T-helper 1 cell treated with Interleukin-12 subunit alpha and Interleukin-12 subunit beta and Interleukin-4 antibody, amounts not matched to agents 30 μg/mL and 1 μg/mL, for 36 hours (primary cell): ENCODE measurements at regions not wholly inside any gene's neighbourhood (a gene's known extent, or its start where the extent isn't known, plus 50 kb on each side); places are given as distances from the start of the nearest gene placed in this dataset.
"Not testable (repeated sequence)": the region's sequence is repeated elsewhere in the genome, so short reads cannot be mapped to it uniquely, and the experiment has no call there.

Source experiments
- H3K27ac Mint-ChIP-seq: one replicate; pipeline ENCODE4 v1.8.0; 2021; ENCODE audit warnings: mild to moderate bottlenecking, mixed read lengths
- H3K27me3 Mint-ChIP-seq: one replicate; pipeline ENCODE4 v1.8.0; 2021; ENCODE audit warnings: low read depth, mixed read lengths
- H3K36me3 Mint-ChIP-seq: one replicate; pipeline ENCODE4 v1.8.0; 2021; ENCODE audit warnings: low read depth, mixed read lengths
- H3K4me1 Mint-ChIP-seq: one replicate; pipeline ENCODE4 v1.8.0; 2021; ENCODE audit warnings: low read depth, mixed read lengths
- H3K4me3 Mint-ChIP-seq: one replicate; pipeline ENCODE4 v1.8.0; 2021; ENCODE audit warnings: mild to moderate bottlenecking, moderate library complexity, mixed read lengths
- H3K9me3 Mint-ChIP-seq: one replicate; pipeline ENCODE4 v1.8.0; 2021; ENCODE audit warnings: mixed read lengths

DNA sequence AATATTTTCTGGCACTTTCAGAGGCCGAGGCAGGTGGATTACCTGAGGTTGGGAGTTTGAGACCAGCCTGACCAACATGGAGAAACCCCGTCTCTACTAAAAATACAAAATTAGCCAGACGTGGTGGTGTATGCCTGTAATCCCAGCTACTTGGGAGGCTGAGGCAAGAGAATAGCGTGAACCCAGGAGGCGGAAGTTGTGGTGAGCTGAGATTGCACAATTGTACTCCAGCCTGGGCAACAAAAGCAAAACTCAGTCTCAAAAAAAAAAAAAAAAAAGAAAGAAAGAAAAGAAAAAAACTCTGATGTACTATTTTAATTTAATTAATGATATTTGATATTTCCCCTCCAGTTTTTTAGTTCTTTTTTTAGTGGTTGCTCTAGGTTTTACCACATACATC is 588.1 kb upstream of the GHITM start:
- not testable (repeated sequence) for H3K27me3 Mint-ChIP-seq, H3K4me1 Mint-ChIP-seq, H3K4me3 Mint-ChIP-seq, H3K27ac Mint-ChIP-seq, H3K9me3 Mint-ChIP-seq, H3K36me3 Mint-ChIP-seq

DNA sequence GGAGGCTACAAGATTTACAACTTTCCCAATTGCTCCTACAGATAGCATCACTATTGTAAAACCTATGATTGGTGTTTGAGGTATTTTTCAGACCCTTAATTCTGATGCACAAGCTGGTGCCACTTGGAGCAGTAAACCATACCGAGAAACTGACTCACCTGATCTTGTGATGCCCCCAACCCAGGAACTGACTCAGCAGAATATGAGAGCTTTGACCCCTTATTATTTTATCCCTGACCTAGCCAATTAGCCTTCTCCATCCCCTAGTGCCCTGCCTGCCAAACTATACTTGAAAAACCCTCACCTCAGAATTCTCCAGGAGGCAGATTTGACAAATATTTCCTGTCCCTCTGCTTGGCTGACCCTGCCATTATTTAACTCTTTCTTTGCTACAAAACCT is 585.9 kb upstream of the GHITM start:
- H3K36me3 Mint-ChIP-seq = no peaks in the 10 kb centered on the region
- H3K4me3 Mint-ChIP-seq = no peak overlapping the region
- no peaks in the 10 kb centered on the region for H3K4me1 Mint-ChIP-seq
- H3K9me3 Mint-ChIP-seq = peaks cover 6% of the 10 kb centered on the region
- no peak overlapping the region for H3K27ac Mint-ChIP-seq
- no peaks in the 10 kb centered on the region for H3K27me3 Mint-ChIP-seq

DNA sequence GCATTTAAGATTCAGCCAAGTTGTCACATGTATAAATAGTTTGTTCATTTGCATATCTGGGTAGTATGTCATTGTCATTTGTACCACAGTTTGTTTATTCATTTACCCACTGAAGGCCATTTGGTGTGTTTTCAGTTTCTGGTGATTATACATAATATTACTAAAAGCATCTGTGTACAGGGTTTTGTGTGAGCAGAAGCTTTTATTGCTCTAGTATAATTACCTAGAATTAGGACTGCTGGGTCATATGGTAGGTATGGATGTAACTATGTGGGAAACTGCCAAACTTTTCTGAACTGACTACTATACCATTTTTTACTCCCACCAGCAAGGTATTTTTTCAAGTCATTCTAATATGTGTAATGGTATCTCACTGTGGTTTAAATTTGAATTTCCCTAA is 584.0 kb upstream of the GHITM start:
- no peaks in the 10 kb centered on the region for H3K36me3 Mint-ChIP-seq

DNA sequence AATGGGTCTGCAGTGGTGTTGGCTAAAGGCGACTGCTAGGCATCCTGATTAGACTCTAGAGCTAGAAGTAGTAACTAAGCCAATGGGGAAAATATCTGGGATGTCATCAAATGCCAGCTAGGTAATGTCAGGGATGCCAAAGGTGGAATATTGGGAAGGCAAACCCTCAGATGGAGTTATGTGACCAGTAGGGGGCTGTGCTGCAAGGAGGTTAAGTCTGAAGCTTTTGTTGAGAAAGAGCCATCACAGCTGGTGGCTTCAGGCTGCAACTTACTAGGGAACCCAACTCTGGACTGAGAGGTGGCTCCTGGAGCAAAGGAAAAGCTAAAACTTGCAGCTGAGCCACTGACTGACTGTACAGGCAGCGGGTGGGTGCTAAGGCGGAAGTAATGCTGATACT is 576.9 kb upstream of the GHITM start:
- no peaks in the 10 kb centered on the region for H3K4me1 Mint-ChIP-seq
- H3K4me3 Mint-ChIP-seq = no peak overlapping the region
- H3K27me3 Mint-ChIP-seq = no peaks in the 10 kb centered on the region
- no peak overlapping the region for H3K27ac Mint-ChIP-seq
- no peaks in the 10 kb centered on the region for H3K36me3 Mint-ChIP-seq
- H3K9me3 Mint-ChIP-seq = peaks cover 10% of the 10 kb centered on the region

More for the DNA sequence above, 584.0 kb upstream of the GHITM start:
- H3K4me1 Mint-ChIP-seq = no peaks in the 10 kb centered on the region
- H3K4me3 Mint-ChIP-seq = no peak overlapping the region
- no peak overlapping the region for H3K27ac Mint-ChIP-seq
- H3K9me3 Mint-ChIP-seq = peaks cover 7% of the 10 kb centered on the region
- no peaks in the 10 kb centered on the region for H3K27me3 Mint-ChIP-seq

DNA sequence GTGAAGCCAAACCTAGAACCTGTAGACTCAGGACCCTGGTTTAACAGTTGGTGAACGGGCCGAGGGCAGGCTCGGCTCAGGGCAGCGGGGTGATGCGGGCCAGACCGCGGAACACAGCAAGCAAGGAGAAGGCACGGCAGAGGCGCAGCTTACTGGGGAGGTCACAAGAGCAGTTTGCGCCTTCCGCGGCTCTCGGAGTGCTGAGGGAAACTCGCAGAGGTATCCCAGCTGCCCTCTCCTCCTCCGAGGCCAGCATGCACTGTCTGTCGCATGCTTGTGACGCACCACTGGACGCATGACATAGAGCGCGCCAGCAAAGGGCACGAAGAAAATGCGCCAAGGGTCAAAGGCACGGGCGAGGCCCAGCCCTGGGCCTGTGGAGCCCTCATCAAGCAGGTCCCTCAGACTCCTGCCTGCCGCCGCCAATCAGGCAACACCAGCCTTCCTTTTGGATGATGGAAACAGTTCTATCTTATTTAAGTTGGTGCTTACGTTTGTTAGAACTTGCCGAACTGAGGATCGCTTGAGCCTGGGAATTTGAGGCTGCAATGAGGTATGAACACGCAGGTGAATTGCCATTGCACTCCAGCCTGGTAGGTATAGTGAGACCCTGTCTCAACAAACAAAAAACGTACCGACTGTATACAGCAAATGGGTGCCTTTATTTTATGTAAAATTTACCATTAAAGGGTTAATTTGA is 574.3 kb upstream of the GHITM start:
- Mint-ChIP-seq H3K4me1 (no peaks in the 10 kb centered on the region), H3K4me3 (no peak overlapping the region)

DNA sequence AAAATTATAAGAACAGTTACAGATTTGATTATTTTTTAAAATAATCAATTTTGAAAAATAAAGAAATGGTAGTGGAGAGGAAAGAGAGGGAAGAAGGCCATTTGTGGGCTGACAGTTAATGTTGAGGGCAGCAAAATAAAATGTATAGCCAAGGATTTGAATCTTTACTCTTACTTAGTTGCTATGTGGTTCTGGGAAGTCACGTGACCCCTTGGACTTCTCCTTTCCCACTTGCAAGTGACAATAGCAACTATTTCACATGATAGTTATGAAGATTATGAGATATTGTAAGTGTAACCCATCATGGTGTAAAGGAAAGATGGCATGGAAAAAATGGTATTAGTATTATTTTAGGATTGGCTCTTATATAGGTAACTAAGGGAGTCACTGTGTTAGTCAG is 567.3 kb upstream of the GHITM start:
- no peak overlapping the region for H3K27ac Mint-ChIP-seq
- no peaks in the 10 kb centered on the region for H3K27me3 Mint-ChIP-seq
- H3K4me1 Mint-ChIP-seq = no peaks in the 10 kb centered on the region
- H3K4me3 Mint-ChIP-seq = no peak overlapping the region
- no peaks in the 10 kb centered on the region for H3K36me3 Mint-ChIP-seq
- no peaks in the 10 kb centered on the region for H3K9me3 Mint-ChIP-seq

More for the DNA sequence above, 574.3 kb upstream of the GHITM start:
- Mint-ChIP-seq H3K36me3 (no peaks in the 10 kb centered on the region), H3K9me3 (peaks cover 6% of the 10 kb centered on the region), H3K27me3 (no peaks in the 10 kb centered on the region), H3K27ac (no peak overlapping the region)

DNA sequence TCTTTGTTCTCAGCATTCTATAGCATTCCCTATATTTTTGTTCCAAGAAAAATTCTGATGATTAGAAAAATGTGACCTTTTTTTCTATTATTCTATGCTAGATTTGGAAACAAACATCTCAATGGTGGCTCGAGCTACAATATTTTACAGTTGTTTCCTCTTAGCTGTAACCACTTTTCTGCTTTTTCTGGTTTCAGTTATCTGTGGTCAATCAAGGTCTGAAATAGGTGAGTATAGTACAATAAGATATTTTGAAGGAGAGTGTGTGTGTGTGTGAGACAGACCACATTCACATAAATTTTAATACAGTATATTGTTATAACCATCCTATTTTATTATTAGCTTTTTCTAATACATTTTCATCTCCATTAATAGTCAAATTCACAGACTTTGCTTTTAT is 564.5 kb upstream of the GHITM start:
- H3K27ac Mint-ChIP-seq = no peak overlapping the region
- no peaks in the 10 kb centered on the region for H3K27me3 Mint-ChIP-seq
- H3K4me3 Mint-ChIP-seq = no peak overlapping the region
- no peaks in the 10 kb centered on the region for H3K36me3 Mint-ChIP-seq
- H3K9me3 Mint-ChIP-seq = peaks cover 14% of the 10 kb centered on the region
- no peaks in the 10 kb centered on the region for H3K4me1 Mint-ChIP-seq

DNA sequence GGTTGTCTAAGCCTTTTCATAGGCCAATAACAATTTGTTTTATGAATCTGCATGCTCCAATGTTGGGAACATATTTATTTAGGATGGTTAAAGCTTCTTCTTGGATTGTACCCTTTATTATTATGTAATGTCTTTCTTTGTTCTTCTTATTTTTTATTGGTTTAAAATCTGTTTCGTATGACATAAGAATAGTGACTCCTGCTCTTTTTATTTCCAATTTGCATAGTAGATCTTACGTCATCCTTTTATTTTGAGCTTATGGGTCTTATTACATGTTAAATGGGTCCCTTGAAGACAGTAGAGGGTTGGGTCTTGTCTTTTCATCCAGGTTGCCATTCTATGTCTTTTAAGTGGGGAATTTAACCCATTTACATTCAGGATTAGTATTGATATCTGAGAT is 561.9 kb upstream of the GHITM start:
- Mint-ChIP-seq H3K27me3 (no peaks in the 10 kb centered on the region), H3K36me3 (no peaks in the 10 kb centered on the region), H3K4me3 (no peak overlapping the region), H3K9me3 (peaks cover 14% of the 10 kb centered on the region), H3K27ac (no peak overlapping the region), H3K4me1 (no peaks in the 10 kb centered on the region)

DNA sequence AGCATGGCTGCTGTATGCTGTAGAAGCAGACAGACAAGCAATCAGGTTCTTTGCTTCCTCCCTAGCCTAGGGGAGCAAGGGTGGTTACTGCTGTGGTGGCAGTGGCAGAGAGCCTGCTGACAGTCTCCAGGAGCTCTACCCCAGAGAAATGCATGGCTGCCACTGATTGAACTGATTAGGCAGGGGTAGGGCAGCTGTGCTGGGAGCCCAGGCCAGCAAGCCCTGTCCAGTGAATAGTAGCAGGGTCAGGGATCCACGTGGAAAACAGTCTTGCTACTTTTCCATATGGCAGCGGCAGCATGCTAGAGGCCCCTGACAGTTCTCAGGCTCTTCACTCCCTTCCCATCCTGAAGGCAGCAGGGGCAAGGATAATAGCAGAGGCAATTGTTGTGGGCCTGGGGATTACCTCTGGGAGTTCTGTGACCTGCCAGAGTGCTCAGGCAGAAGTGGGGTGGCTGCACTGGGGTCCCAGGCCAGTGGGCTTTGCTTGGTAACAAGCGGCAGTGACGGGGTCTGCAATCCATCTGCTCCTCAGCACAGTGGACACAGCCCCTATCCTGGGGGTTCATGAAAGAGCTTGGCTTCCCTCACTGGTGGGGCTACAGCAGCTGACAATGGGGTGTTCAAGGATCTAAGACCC is 558.8 kb upstream of the GHITM start:
- Mint-ChIP-seq H3K9me3 (peaks cover 14% of the 10 kb centered on the region), H3K4me1 (no peaks in the 10 kb centered on the region), H3K27ac (no peak overlapping the region), H3K36me3 (no peaks in the 10 kb centered on the region), H3K27me3 (no peaks in the 10 kb centered on the region), H3K4me3 (no peak overlapping the region)

DNA sequence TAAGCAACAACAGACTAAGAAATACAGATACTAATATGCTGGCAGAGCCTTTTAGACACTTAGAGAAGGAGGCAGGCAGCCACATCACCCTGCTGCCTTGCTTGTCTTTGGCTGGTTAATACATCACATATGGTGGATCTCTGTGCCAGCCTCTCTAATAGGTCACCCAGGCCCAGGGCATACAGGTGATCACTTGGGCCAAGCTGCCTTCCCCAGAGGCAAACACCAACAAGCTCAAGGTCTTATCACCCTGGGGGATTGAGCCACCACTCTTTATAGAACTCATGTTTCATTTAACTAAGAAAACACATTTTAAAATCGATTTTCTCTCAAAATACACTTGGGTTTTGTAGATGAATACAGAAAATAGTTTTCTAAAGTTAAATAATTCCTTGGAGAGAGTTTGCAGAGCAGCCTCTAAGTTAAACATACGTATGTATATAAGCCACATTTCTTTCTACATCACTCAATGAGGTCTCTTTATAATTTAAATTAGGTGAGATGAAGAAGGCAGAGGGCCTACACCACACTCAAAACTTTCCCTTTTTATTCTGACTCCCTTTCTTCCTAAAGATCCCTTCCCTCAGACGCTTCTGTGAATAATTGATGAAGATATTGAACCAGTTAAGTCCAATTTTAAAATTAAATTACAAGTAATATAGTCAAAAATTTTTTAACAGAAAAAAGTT is 556.8 kb upstream of the GHITM start:
- no peaks in the 10 kb centered on the region for H3K36me3 Mint-ChIP-seq
- H3K27me3 Mint-ChIP-seq = no peaks in the 10 kb centered on the region
- H3K4me3 Mint-ChIP-seq = no peak overlapping the region
- no peak overlapping the region for H3K27ac Mint-ChIP-seq
- H3K4me1 Mint-ChIP-seq = no peaks in the 10 kb centered on the region
- H3K9me3 Mint-ChIP-seq = peaks cover 12% of the 10 kb centered on the region

DNA sequence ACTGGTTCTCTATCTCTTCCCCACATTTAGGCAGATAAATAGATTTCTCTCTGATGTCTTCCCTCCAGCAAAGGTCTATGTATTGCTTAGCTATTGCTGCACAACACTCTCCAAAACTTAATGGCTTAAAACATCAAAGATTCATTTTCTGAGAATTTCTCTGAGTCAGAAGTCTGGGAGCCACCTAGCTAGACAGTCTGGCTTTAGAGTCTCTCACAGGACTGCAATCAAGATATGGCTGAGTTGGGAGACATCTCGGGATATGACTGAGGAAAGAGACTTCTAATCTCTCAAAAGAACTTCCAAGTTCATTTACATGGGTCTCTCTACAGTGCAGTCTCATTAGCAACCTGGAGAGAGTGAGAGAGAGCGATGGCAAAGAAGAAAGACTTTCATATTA is 553.6 kb upstream of the GHITM start:
- H3K9me3 Mint-ChIP-seq = no peaks in the 10 kb centered on the region
- H3K4me1 Mint-ChIP-seq = no peaks in the 10 kb centered on the region
- H3K4me3 Mint-ChIP-seq = no peak overlapping the region
- no peaks in the 10 kb centered on the region for H3K27me3 Mint-ChIP-seq
- H3K36me3 Mint-ChIP-seq = no peaks in the 10 kb centered on the region
- no peak overlapping the region for H3K27ac Mint-ChIP-seq

DNA sequence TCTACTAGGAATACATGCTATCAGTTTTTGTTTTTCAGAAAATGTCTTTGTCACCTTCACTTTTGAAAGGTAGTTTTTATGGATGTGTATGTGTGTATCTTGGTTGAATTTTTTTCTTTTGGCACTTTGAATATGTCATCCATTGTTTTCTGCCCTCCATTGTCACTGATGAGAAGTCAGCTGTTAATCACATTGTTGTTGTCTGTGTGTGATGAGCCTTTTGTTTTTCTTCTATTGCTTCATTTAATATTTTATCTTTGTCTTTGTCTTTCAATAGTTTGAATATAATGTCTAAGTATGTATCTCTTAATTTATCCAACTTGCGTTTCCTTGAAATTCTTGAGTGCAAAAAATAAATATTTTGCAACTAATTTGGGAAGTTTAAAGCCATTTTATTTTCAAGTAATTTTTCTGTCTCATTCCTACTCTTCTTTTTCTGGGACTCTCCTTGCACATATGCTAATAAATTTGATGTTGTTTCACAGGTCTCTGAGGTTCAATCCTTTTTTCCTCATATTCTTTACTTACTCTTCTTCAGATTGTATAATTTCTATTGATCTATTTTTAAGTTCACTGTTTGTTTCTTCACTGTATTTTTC is 546.9 kb upstream of the GHITM start:
- Mint-ChIP-seq H3K4me1 (no peaks in the 10 kb centered on the region), H3K27me3 (no peaks in the 10 kb centered on the region), H3K4me3 (no peak overlapping the region), H3K9me3 (peaks cover 17% of the 10 kb centered on the region), H3K36me3 (no peaks in the 10 kb centered on the region), H3K27ac (no peak overlapping the region)

DNA sequence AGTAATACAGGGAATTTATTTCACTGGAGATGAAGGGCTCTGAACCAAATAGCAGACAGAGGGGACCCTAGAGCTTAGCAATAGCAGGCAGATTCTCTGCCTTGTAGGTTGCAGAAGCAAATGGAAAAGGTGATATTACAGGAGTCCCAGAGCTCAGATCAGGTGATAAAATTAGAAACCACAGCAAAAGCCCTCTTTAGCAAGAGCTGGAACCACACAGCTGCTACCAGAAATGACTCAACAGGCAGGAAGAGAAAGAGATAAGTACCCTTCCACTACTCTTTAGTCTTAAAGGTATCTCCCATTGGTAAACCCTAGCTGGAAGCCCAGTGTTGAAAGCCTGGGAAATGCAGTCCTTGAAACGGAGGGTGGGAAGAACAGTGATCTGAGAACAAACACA is 535.6 kb upstream of the GHITM start:
- H3K4me3 Mint-ChIP-seq = no peak overlapping the region
- no peak overlapping the region for H3K27ac Mint-ChIP-seq
- no peaks in the 10 kb centered on the region for H3K27me3 Mint-ChIP-seq
- peaks cover 3% of the 10 kb centered on the region for H3K4me1 Mint-ChIP-seq
- no peaks in the 10 kb centered on the region for H3K36me3 Mint-ChIP-seq
- H3K9me3 Mint-ChIP-seq = no peaks in the 10 kb centered on the region

DNA sequence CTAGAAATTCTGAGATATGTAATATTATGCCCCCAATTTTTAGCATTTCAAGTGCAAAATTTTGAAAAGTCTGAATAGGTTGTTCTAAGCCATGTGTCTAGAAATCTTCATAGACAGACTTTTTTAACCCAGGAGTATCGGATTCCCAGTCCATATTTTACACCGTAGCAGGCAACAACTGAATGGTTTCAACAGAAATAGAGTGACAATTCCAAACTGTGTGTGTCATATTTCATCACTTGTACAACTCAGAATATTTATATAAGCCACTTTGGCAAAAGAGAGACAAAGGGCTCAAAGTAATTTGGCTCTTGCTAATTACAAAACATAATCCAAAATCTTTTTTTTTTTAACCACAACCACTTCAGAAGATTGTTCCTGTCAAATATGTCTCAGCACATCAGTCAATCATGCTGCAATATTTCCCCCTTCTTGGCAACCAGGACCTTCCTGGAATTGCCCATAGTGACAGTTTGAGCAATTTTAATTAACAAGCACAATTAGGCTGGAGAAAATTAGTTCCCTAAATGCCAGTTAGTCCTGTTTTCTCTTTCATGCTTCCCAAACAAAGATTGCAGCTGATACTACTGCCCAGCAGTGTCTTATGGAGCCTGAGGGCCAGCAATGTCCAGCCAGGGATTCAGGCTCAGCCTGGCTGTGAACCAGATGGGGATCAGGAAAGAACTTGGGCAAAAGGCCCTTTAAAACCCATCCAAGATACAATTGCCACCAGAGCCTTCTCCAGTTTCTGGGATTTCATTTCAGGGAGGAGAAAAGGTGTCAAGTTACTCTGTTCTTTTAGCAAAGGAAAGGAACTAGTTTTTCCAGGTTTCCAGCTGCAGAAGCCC is 533.3 kb upstream of the GHITM start:
- Mint-ChIP-seq H3K27me3 (no peaks in the 10 kb centered on the region), H3K4me1 (peaks cover 3% of the 10 kb centered on the region), H3K4me3 (no peak overlapping the region), H3K9me3 (no peaks in the 10 kb centered on the region), H3K36me3 (no peaks in the 10 kb centered on the region), H3K27ac (no peak overlapping the region)
